ENCODE measurements at regions not wholly inside any gene's neighbourhood (a gene's known extent, or its start where the extent isn't known, plus 50 kb on each side); places are given as distances from the start of the nearest gene placed in this dataset.

GRCh38 chr13:26956522-26957142, 196.0 kb upstream of the GPR12 start:
- Histone ChIP-seq H3K4me1 (replicated peaks in 1 of 2) (peaks cover under 1 to 4% of the 10 kb centered on the region in 2 donors), H3K27me3 (peaks cover 10% of the 10 kb centered on the region), H3K4me3 (no peak overlapping the region), H3K27ac (no peak overlapping the region), H3K36me3 (replicated peaks in 1 of 2) (no peaks in the 10 kb centered on the region), H3K9me3 (replicated peaks in 1 of 3) (no peaks in the 10 kb centered on the region)
- TF ChIP-seq POLR2A (IDR thresholded peaks at IDR 0.05) (no peak), CTCF (IDR thresholded peaks at IDR 0.05) (no peak)
- intact Hi-C loops (cut with DNase I): no loop called here
- WGBS, 4 donors: 39 to 53% (median 43%) methylated on average over 10 of the region's 10 CpGs
- peak in 3 of 7 donors; percentile 22 to 34 (median 26) for DNase-seq

- H3K27ac ChIP-seq: no peak overlapping the region
- 80 to 94% (median 89%) methylated on average over 3 to 4 of the region's 4 CpGs for WGBS, 4 donors
- H3K4me3 ChIP-seq: no peak overlapping the region
- intact Hi-C loops (cut with DNase I): no loop called here
- H3K36me3 ChIP-seq (replicated peaks in 1 of 2): no peaks in the 10 kb centered on the region
- no peak for DNase-seq
- H3K27me3 ChIP-seq: peaks cover 7% of the 10 kb centered on the region
- H3K9me3 ChIP-seq (replicated peaks in 1 of 3): no peaks in the 10 kb centered on the region
- no peak for TF ChIP-seq CTCF (IDR thresholded peaks at IDR 0.05)
- TF ChIP-seq POLR2A (IDR thresholded peaks at IDR 0.05): no peak
- H3K4me1 ChIP-seq (replicated peaks in 1 of 2): peaks cover 6 to 9% of the 10 kb centered on the region in 2 donors
These were observed 194.4 kb upstream of the GPR12 start for GRCh38 chr13:26954976-26955375.

- 80 to 97% (median 84%) methylated on average over 5 of the region's 5 CpGs for WGBS, 4 donors
- TF ChIP-seq POLR2A (IDR thresholded peaks at IDR 0.05) (no peak), CTCF (IDR thresholded peaks at IDR 0.05) (no peak)
- Histone ChIP-seq H3K9me3 (replicated peaks in 1 of 3) (no peaks in the 10 kb centered on the region), H3K4me1 (replicated peaks in 1 of 2) (peaks cover 6 to 9% of the 10 kb centered on the region in 2 donors), H3K36me3 (replicated peaks in 1 of 2) (no peaks in the 10 kb centered on the region), H3K27ac (no peak overlapping the region), H3K4me3 (no peak overlapping the region), H3K27me3 (no peaks in the 10 kb centered on the region)
- DNase-seq: no peak
- intact Hi-C loops (cut with DNase I): no loop called here
These were observed 192.7 kb upstream of the GPR12 start for GRCh38 chr13:26953291-26953690.

GRCh38 chr13:26952551-26953143, 192.1 kb upstream of the GPR12 start:
- H3K4me3 ChIP-seq: no peak overlapping the region
- no peak for DNase-seq
- no peak overlapping the region for H3K27ac ChIP-seq
- intact Hi-C loops (cut with DNase I): no loop called here
- no peak for TF ChIP-seq POLR2A (IDR thresholded peaks at IDR 0.05)
- no peak for TF ChIP-seq CTCF (IDR thresholded peaks at IDR 0.05)
- H3K9me3 ChIP-seq (replicated peaks in 1 of 3): no peaks in the 10 kb centered on the region
- 88 to 93% (median 89%) methylated on average over 8 to 12 of the region's 12 CpGs for WGBS, 4 donors
- H3K27me3 ChIP-seq: no peaks in the 10 kb centered on the region
- H3K4me1 ChIP-seq (replicated peaks in 1 of 2): peaks cover 6 to 9% of the 10 kb centered on the region in 2 donors
- H3K36me3 ChIP-seq (replicated peaks in 1 of 2): no peaks in the 10 kb centered on the region

All from adrenal gland (tissue), 9 donors.